CD4-positive, alpha-beta T cell treated with Interleukin-1 beta for 1 hour (primary cell): ENCODE measurements at regions not wholly inside any gene's neighbourhood (a gene's known extent, or its start where the extent isn't known, plus 50 kb on each side); places are given as distances from the start of the nearest gene placed in this dataset.
"Not testable (repeated sequence)": the region's sequence is repeated elsewhere in the genome, so short reads cannot be mapped to it uniquely, and the experiment has no call there.

Source experiments
- DNase-seq, 2 donors: peaks; one replicate each; pipeline ENCODE4 v3.0.0-alpha.2; 2020 to 2022

- peak; percentile 27 to 29 for DNase-seq
These were observed 180.4 kb upstream of the NOTCH2NLA start for GRCh38 chr1:146409116-146409801.

GRCh38 chr1:146401281-146401825 lies 172.5 kb upstream of the NOTCH2NLA start:
- peak; percentile 45 to 57 for DNase-seq

GRCh38 chr1:146400173-146401121 lies 171.6 kb upstream of the NOTCH2NLA start:
- peak; percentile 4 to 32 for DNase-seq

GRCh38 chr1:146399225-146399624 lies 170.4 kb upstream of the NOTCH2NLA start:
- peak in 1 of 2 donors; percentile 21 for DNase-seq

GRCh38 chr1:146396801-146397200 lies 168.0 kb upstream of the NOTCH2NLA start:
- not testable (repeated sequence) for DNase-seq

GRCh38 chr1:146396242-146396641 lies 167.4 kb upstream of the NOTCH2NLA start:
- not testable (repeated sequence) for DNase-seq

GRCh38 chr1:146393796-146394195 lies 165.0 kb upstream of the NOTCH2NLA start:
- DNase-seq: not testable (repeated sequence)

- not testable (repeated sequence) for DNase-seq
These were observed 164.3 kb upstream of the NOTCH2NLA start for GRCh38 chr1:146393154-146393553.

- DNase-seq: not testable (repeated sequence)
These were observed 160.4 kb upstream of the NOTCH2NLA start for GRCh38 chr1:146389178-146389577.

GRCh38 chr1:146387750-146388469 lies 159.1 kb upstream of the NOTCH2NLA start:
- peak in 1 of 2 donors; percentile 35 for DNase-seq

GRCh38 chr1:146386851-146387749 lies 158.3 kb upstream of the NOTCH2NLA start:
- DNase-seq: peak; percentile 70 to 79

GRCh38 chr1:146381196-146381595 lies 152.4 kb upstream of the NOTCH2NLA start:
- not testable (repeated sequence) for DNase-seq

- peak; percentile 90 for DNase-seq
These were observed 148.1 kb upstream of the NOTCH2NLA start for GRCh38 chr1:146376708-146377496.

- peak; percentile 90 to 92 for DNase-seq
These were observed 147.5 kb upstream of the NOTCH2NLA start for GRCh38 chr1:146376309-146376707.

- DNase-seq: not testable (repeated sequence)
These were observed 146.3 kb upstream of the NOTCH2NLA start for GRCh38 chr1:146375108-146375507.

- DNase-seq: peak; percentile 72 to 76
These were observed 141.1 kb upstream of the NOTCH2NLA start for GRCh38 chr1:146369940-146370339.

- DNase-seq: not testable (repeated sequence)
These were observed 126.6 kb upstream of the NOTCH2NLA start for GRCh38 chr1:146355373-146355772.

GRCh38 chr1:146326863-146327262 lies 98.0 kb upstream of the NOTCH2NLA start:
- not testable (repeated sequence) for DNase-seq

GRCh38 chr1:146324463-146324862 lies 95.6 kb upstream of the NOTCH2NLA start:
- DNase-seq: not testable (repeated sequence)

GRCh38 chr1:146323302-146323701 lies 94.5 kb upstream of the NOTCH2NLA start:
- not testable (repeated sequence) for DNase-seq

GRCh38 chr1:146322893-146323292 lies 94.1 kb upstream of the NOTCH2NLA start:
- DNase-seq: not testable (repeated sequence)
